ENCODE measurements at regions not wholly inside any gene's neighbourhood (a gene's known extent, or its start where the extent isn't known, plus 50 kb on each side); places are given as distances from the start of the nearest gene placed in this dataset.

DNA sequence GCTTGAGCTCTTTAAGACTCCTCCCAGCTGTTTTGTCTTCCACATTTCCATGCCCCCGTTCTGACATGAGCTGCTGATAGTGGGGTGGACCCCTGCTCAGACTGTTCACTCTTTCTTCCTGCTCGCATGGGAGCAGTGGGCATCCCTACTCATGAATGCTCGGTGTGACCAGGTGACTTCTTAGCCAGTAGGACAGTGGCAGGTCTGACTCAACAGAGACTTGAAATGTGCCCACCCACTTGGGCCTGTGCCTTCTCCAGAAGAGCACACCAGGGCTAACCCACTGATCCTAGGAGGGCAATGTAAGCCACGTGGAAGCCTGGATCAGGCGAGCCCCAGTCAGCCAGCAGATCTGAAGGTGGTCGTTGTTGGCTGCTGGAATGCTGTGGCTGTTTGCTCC, 582.0 kb downstream of the QKI start:
- TF ChIP-seq PTBP1 (IDR thresholded peaks at IDR 0.05; ENCODE audit: low read depth, low read length) (no peak), CREB1 (IDR thresholded peaks at IDR 0.05) (no peak), CREB1 (CRISPR knock-in tag; IDR thresholded peaks at IDR 0.05) (no peak), ZEB2 (IDR thresholded peaks at IDR 0.05) (no peak), EP300 (IDR thresholded peaks at IDR 0.05; ENCODE audit: low read length) (no peak), NBN (IDR thresholded peaks at IDR 0.05; ENCODE audit: low read depth) (no peak)
- TF ChIP-seq, protein P1, sequence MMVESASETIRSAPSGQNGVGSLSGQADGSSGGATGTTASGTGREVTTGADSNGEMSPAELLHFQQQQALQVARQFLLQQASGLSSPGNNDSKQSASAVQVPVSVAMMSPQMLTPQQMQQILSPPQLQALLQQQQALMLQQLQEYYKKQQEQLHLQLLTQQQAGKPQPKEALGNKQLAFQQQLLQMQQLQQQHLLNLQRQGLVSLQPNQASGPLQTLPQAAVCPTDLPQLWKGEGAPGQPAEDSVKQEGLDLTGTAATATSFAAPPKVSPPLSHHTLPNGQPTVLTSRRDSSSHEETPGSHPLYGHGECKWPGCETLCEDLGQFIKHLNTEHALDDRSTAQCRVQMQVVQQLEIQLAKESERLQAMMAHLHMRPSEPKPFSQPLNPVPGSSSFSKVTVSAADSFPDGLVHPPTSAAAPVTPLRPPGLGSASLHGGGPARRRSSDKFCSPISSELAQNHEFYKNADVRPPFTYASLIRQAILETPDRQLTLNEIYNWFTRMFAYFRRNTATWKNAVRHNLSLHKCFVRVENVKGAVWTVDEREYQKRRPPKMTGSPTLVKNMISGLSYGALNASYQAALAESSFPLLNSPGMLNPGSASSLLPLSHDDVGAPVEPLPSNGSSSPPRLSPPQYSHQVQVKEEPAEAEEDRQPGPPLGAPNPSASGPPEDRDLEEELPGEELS (CRISPR knock-in tag; IDR thresholded peaks at IDR 0.05; ENCODE audit: borderline replicate concordance): no peak

Data from K562 (cell line).